Fibroblast of villous mesenchyme (primary cell): ENCODE measurements at regions not wholly inside any gene's neighbourhood (a gene's known extent, or its start where the extent isn't known, plus 50 kb on each side); places are given as distances from the start of the nearest gene placed in this dataset.

Experiments used
- DNase-seq: peaks from one replicate; pipeline ENCODE4 v3.0.0-alpha.2; 2010; ENCODE audit warnings: low read depth
- H3K4me3 ChIP-seq: 2 replicates; pipeline ENCODE4 v1.5.1; 2011; ENCODE audit warnings: low read depth, mild to moderate bottlenecking, low read length
- TF ChIP-seq, protein P1 (sequence below): IDR thresholded peaks from 2 replicates; pipeline ENCODE4 v1.5.1; 2012; ENCODE audit warnings: low read depth, mild to moderate bottlenecking, low read length; ENCODE audit not compliant: insufficient read depth

DNA sequence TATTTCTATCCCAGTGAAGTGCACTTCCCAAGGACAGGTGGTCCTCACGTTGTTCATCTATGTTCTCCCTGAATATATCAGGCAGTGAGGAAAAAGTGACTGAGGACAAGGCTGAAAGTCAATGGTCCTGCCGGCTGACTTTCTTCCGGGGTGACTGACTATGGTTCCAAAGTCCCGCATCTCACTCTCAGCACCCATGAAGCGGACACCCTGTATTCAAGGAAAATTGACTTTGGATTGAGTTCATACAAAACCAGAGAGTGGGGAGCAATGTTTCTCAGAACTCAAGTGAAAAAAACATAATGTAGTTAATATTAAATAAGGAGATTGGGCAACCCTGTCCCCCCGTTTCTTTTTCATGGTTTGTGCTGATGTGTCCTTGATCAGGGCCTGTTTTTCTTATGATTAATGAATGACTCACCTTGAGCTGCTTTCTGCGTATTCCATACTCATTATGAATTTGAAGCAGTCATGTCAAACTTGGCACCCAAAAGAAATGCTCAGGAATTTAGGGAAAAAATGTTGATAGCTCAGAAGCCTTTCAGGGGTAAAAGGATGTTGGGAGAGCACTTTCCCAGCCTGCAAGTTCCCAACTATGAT lies 184.0 kb downstream of the CYLD start:
- no peak for DNase-seq

DNA sequence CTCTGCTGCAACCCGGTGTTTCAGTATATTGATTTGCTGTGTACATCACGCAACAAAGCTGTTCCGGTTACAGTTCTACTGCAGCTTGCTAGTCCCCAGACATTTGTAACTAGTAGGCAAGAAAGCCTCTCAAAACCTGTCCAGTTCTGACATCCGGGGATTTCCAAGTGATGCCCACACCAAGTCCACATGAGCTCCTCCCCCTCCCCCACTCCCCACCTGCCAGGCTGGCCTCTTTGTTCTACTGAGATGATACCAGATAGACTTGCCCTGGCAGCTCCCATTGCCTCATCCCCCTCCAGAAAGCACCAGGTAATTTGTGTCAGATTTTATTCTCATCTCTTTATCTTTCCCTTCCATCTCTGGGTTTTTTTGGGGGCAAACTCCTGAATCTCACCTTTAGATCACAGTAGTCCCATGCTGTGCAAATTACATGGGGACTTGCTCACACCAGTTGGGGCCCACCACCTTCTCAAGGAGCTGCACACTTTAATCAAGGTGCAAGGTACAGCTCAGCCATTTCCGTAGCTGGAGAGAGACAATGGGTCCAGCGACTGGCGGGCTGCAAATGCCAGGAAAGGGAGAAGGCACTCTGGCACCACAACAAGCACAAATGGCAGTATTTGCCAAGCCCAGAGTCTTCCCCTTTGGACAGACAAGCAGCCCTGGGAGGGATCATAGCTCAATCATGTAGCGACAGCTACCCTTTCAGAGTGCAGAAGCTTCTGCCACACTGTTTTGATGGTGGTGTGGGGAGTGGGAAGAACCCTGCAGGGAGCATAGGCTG lies 183.1 kb downstream of the CYLD start:
- TF ChIP-seq, protein P1, sequence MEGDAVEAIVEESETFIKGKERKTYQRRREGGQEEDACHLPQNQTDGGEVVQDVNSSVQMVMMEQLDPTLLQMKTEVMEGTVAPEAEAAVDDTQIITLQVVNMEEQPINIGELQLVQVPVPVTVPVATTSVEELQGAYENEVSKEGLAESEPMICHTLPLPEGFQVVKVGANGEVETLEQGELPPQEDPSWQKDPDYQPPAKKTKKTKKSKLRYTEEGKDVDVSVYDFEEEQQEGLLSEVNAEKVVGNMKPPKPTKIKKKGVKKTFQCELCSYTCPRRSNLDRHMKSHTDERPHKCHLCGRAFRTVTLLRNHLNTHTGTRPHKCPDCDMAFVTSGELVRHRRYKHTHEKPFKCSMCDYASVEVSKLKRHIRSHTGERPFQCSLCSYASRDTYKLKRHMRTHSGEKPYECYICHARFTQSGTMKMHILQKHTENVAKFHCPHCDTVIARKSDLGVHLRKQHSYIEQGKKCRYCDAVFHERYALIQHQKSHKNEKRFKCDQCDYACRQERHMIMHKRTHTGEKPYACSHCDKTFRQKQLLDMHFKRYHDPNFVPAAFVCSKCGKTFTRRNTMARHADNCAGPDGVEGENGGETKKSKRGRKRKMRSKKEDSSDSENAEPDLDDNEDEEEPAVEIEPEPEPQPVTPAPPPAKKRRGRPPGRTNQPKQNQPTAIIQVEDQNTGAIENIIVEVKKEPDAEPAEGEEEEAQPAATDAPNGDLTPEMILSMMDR, result no peak
- no peak overlapping the region for H3K4me3 ChIP-seq
- no peak for DNase-seq

More for the DNA sequence above, 184.0 kb downstream of the CYLD start:
- TF ChIP-seq, protein P1, result no peak
- no peak overlapping the region for H3K4me3 ChIP-seq

DNA sequence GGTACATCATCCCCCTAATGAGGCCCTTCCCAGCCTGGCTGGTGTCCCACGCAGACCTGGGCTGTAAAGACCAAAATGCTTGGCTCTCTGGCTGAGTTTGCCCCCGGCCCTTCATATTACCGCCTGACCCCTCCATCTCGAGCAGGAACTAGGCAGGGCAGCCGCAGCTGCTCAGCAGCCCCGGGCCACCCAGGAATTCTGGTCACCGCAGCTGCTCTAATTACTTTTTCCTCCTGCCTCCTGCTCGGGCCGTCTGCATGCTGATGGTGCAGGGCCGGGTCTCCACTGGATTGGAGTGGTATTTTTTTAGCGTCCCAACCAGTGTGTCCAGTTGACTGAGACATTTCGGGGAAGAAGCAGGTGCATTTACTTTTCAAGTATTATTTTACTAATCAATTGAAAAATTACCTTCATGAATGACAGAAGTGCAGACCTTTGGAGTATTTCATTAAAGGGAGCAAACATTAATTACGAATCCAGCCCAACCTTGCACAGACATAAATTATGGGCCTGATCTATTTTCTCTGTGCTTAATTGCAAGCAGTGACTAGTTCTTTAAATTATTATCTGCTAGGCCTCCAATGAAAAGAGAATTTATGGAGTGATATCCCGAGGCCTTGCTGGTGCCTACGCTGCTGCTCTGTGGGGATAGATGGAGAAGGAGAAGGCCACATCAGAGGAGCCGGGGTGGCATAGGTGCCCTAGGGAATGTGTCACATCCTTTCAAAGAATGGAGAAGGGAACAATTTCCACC lies 176.2 kb downstream of the CYLD start:
- DNase-seq, result no peak
- TF ChIP-seq, protein P1, result no peak
- H3K4me3 ChIP-seq, result no peak overlapping the region

DNA sequence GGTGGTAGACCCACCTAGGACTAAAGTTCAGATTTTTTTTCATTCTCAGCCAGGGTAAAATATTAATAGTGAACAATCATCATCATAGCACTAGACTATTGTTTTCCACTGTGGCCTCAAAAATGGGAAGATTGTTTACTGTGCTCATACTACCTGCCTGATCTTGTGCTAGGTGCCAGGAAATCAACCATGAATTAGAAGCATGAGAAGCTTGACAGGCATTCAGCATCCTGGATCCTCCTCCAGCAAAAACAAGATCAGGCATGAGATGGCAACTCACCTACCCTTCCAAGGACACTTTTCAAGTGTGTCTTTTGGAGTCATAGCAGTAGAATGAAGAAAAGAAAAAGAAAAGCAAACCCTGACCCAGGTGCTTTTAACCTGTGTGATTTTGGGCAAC lies 174.2 kb downstream of the CYLD start:
- no peak for DNase-seq
- H3K4me3 ChIP-seq, result no peak overlapping the region
- TF ChIP-seq, protein P1, result no peak

DNA sequence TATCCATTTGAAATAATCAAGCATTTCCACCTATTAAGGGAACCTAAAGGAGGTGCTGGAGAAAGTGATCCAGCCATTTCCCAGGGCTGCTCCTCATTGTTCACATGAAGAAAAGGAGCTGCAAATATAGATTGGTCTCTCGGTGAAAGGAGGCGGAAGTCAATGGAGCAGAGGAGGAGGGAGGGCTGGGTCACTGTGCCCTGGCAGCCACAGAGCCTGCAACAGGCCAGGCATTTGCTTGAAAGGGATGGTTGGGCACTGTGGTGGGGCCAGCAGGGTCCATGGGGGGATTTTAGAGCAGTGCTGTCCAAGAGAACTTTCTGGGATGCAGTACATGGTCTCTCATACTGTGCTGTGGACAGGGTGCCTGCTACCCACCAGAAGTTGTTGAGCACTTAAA lies 173.2 kb downstream of the CYLD start:
- TF ChIP-seq, protein P1, result no peak
- DNase-seq, result no peak
- H3K4me3 ChIP-seq, result no peak overlapping the region

DNA sequence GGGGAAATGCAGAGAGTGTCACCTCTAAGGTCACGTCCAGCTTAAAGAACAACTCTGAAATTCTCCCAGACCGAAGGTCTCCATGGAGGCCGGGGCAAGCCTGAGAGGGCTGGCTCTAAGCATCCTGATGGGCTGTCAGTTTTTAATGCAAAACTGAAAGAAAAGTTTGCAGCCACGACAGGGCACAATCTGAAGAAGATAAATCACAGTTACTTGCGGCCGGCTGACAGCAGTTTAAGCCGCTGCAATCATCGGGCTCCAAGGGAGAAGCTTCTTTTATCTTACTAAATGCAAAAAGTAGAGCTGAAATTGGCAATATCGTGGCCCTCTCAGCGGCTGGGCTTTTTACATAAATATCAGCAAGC lies 168.8 kb downstream of the CYLD start:
- TF ChIP-seq, protein P1, result no peak
- DNase-seq, result no peak
- no peak overlapping the region for H3K4me3 ChIP-seq
